HUES6 (cell line): ENCODE measurements at regions not wholly inside any gene's neighbourhood (a gene's known extent, or its start where the extent isn't known, plus 50 kb on each side); places are given as distances from the start of the nearest gene placed in this dataset.

ENCODE experiments used
- H3K27ac ChIP-seq: 2 replicates; pipeline ENCODE4 v1.7.0; 2013; ENCODE audit warnings: low read depth, mild to moderate bottlenecking, low read length, inconsistent platforms
- H3K27me3 ChIP-seq: 2 replicates; pipeline ENCODE4 v1.6.1; 2013; ENCODE audit warnings: low read length; ENCODE audit not compliant: control insufficient read depth, insufficient read depth
- H3K36me3 ChIP-seq: 2 replicates; pipeline ENCODE4 v1.6.1; 2013; ENCODE audit warnings: low read length; ENCODE audit not compliant: control insufficient read depth, insufficient read depth
- H3K4me1 ChIP-seq: 2 replicates; pipeline ENCODE4 v1.6.1; 2013; ENCODE audit warnings: low read length; ENCODE audit not compliant: control insufficient read depth, insufficient read depth
- H3K4me3 ChIP-seq: 2 replicates; pipeline ENCODE4 v1.5.1; 2013; ENCODE audit warnings: low read depth, low read length
- H3K9ac ChIP-seq: one replicate; pipeline ENCODE4 v1.6.1; 2013; ENCODE audit warnings: mild to moderate bottlenecking, low read length
- H3K9me3 ChIP-seq: 2 replicates; pipeline ENCODE4 v1.6.1; 2013; ENCODE audit warnings: low read depth, low read length; ENCODE audit not compliant: control insufficient read depth, insufficient read depth

DNA sequence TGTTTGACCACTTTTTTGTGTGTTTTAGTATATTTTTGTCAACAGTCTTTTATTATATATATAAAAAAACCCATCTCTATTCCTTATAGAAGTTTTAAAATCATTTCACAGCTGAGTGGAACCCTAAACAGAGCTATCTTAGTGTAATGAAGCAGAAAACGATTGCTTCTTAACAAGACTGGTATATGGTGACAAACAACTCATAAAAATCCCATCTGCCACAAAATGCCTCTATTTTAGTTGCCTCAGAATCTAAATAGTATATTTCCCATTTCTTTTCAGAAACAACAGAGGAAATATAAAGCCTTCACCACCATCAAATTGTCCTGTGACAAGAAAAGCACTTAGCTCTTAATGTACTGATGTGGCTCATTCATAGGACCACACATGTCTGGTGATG lies 322.4 kb downstream of the ATP23 start:
- H3K27me3 ChIP-seq, result no peaks in the 10 kb centered on the region
- no peak overlapping the region for H3K4me3 ChIP-seq
- H3K9ac ChIP-seq, result no peak overlapping the region
- H3K9me3 ChIP-seq, result 0 out of 2 replicates have a peak, but pooled peaks cover 2% of the 10 kb centered on the region
- no peaks in the 10 kb centered on the region for H3K36me3 ChIP-seq
- 0 out of 2 replicates have a peak, but pooled peaks cover 3% of the 10 kb centered on the region for H3K4me1 ChIP-seq
- no peak overlapping the region for H3K27ac ChIP-seq

DNA sequence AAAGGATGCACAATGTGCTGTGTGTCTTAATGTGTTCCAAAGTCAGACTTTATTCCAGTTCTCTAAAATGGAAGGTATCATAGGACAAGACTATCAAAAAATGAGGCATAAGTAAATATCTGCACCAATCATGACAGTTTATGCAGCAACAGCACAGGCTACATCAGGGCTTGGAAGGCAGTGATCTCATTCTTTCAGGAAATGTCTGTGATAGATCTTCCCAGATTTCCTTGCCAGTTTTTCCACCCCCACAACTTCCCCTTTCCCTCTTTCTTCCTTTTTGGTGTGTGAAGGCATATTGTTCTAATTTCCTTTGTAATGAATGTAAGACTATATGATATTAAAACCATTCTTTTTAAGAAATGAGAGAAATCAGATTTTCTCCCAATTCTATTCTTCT lies 326.7 kb downstream of the ATP23 start:
- Histone ChIP-seq H3K27ac (no peak overlapping the region), H3K4me3 (no peak overlapping the region), H3K9ac (no peak overlapping the region), H3K27me3 (no peaks in the 10 kb centered on the region), H3K9me3 (0 out of 2 replicates have a peak, but pooled peaks cover 2% of the 10 kb centered on the region), H3K4me1 (no peaks in the 10 kb centered on the region), H3K36me3 (no peaks in the 10 kb centered on the region)

DNA sequence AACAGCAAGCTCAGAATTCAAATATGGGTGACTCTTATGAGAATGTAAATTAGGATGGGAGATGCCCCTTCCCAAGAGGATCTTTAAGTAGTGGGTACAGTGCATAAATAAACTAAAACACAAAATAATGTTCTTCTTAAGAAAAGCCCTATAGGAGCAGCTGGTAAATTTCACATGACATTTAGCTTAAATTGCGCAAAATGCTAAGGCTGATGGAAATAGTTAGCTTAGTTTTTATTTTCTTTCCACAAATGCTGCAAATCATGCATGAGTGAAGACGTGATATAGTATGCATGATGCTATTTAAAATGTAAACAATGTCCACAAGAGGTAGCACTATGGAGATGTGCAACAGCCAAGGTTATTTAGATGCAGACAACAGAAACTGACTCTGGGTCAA lies 328.1 kb downstream of the ATP23 start:
- H3K9ac ChIP-seq, result no peak overlapping the region
- H3K27ac ChIP-seq, result no peak overlapping the region
- H3K27me3 ChIP-seq, result no peaks in the 10 kb centered on the region
- H3K36me3 ChIP-seq, result no peaks in the 10 kb centered on the region
- H3K4me3 ChIP-seq, result no peak overlapping the region
- 0 out of 2 replicates have a peak, but pooled peaks cover 2% of the 10 kb centered on the region for H3K9me3 ChIP-seq
- H3K4me1 ChIP-seq, result no peaks in the 10 kb centered on the region

DNA sequence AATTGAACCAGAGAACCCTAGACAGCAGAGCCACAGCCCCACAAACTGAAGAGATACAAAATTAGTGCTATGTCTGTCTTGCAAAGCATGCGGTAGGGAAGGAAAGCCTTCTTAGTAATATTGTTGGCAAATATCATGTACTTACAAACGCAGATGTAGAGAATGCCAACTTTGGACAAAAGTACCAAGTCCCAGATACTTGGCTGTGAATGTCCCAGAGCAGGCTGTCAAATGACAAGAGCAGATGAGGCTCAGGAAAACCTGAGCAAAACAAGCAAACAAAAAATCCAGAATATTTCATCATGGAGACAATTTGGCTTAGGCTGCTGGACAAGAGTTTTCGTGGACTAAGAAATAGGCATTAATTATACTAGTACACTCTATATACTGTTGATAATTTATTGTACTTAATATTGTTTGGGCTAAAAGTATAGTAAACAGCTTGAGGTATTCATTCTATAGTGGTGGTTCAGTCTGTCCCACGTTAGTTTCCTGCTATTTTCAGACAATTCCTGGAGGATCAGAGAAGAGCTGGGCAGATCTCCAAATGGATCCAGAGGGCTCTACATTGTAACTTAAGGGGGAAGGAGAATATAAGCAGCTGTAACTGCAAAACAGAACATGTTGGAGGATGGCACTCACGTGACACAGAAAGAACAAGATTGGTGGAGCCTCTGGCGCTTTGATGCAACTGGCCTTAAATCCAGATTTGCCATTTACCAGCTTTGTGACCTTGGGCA lies 329.8 kb downstream of the ATP23 start:
- H3K27me3 ChIP-seq, result no peaks in the 10 kb centered on the region
- H3K36me3 ChIP-seq, result no peaks in the 10 kb centered on the region
- no peak overlapping the region for H3K9ac ChIP-seq
- peaks cover 15% of the 10 kb centered on the region for H3K9me3 ChIP-seq
- H3K4me3 ChIP-seq, result no peak overlapping the region
- no peaks in the 10 kb centered on the region for H3K4me1 ChIP-seq
- H3K27ac ChIP-seq, result no peak overlapping the region

DNA sequence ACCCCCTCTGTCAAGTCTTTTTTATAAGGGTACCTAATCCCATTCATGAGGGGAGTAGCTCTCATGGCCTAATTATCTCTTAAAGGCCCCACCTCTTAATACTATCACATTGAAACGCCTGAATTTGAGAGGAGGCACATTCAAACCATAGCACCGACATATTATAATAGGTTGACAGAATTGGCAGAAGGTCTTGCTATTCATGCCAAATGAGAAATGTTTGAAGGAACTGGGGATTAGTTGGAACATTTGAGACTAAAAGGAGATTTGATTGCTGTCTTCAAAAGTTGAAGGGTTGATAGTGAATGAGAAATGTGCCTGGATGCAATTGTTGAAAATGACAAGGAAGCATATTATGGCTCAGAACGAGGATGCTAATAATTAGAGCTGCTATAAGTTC lies 331.1 kb downstream of the ATP23 start:
- no peaks in the 10 kb centered on the region for H3K27me3 ChIP-seq
- H3K9me3 ChIP-seq, result peaks cover 25% of the 10 kb centered on the region
- H3K36me3 ChIP-seq, result no peaks in the 10 kb centered on the region
- H3K9ac ChIP-seq, result no peak overlapping the region
- no peak overlapping the region for H3K4me3 ChIP-seq
- H3K27ac ChIP-seq, result no peak overlapping the region
- no peaks in the 10 kb centered on the region for H3K4me1 ChIP-seq

DNA sequence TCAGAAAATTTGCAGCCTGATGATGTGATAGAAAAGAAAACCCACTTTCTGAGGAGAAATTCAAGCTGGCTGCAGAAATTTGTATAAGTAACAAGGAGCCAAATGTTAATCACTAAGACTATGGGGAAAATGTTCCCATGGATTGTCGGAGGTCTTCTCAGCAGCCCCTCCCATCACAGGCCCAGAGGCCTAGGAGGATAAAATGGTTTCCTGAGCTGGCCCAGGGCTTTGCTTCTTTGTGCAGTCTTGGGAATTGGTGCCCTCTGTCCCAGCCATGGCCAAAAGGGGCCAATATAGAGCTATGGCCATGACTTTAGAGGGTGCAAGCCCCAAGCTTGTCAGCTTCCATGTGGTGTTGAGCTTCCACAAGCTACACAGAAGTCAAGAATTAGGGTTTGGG lies 335.9 kb downstream of the ATP23 start:
- Histone ChIP-seq H3K9ac (no peak overlapping the region), H3K27me3 (no peaks in the 10 kb centered on the region), H3K36me3 (no peaks in the 10 kb centered on the region), H3K4me1 (no peaks in the 10 kb centered on the region), H3K9me3 (peaks cover 50% of the 10 kb centered on the region), H3K27ac (no peak overlapping the region), H3K4me3 (no peak overlapping the region)

DNA sequence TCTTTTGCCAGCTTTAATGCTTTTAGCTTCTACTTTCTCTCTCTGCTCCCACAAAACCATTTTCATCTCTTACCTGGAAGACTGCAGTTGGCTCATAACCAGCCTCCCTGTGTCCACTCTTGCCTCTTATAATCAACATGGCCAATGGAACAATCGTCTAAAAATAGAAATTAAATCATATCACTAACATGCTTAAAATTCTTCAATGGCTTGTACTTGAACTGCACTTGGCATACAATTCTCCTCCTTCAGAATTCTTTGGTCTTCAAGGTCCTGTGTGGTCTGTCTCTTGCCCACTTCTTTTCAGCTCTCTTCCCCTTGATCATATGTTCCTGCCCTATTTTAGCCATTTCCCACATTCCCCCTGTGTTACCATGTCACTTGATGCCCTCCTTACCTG lies 342.2 kb downstream of the ATP23 start:
- Histone ChIP-seq H3K4me3 (no peak overlapping the region), H3K27ac (no peak overlapping the region), H3K36me3 (no peaks in the 10 kb centered on the region), H3K9me3 (peaks cover 15% of the 10 kb centered on the region), H3K27me3 (no peaks in the 10 kb centered on the region), H3K4me1 (peaks cover 3% of the 10 kb centered on the region), H3K9ac (no peak overlapping the region)

DNA sequence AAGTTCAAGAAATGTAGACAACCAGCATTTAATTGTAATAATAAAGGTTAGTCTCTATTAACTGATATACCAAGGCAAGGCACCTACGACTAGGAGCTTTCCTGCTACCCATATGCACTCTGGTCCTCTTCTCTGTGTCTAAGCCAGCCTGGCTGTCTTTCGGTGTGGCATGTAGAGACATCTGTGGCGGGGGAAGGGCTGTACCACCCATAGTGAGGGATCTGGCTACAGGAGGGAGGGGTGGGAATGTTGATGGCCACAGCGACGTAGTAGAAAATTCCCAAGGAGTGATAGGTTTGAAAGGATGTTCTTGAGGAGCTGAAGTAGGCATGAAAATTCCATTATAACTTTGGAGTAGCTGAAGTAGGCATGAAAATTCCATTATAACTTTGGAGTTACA lies 344.2 kb downstream of the ATP23 start:
- H3K27ac ChIP-seq, result no peak overlapping the region
- H3K4me3 ChIP-seq, result no peak overlapping the region
- H3K4me1 ChIP-seq, result peaks cover 3% of the 10 kb centered on the region
- H3K9me3 ChIP-seq, result peaks cover 6% of the 10 kb centered on the region
- H3K9ac ChIP-seq, result no peak overlapping the region
- no peaks in the 10 kb centered on the region for H3K36me3 ChIP-seq
- H3K27me3 ChIP-seq, result no peaks in the 10 kb centered on the region

DNA sequence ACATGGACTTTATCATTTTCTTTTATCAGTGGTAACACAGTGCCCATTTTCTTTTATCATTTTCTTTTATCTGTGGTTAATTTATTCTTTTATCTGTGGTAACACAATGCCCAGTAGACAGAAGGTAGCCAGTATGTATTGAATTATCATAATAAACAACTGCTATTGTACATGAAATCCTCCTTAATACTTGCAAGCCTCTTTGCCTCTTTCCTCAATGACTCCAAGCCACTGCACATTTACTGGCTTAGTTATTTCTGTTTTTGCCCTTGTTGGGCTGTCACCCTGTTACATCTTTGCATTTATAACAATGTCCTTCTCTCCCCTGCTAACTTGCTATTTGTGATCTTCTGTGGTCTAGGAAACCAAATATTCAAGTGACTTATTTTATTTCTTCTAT lies 345.0 kb downstream of the ATP23 start:
- no peaks in the 10 kb centered on the region; the same call in 1 of the 2 replicates for H3K9me3 ChIP-seq
- H3K27ac ChIP-seq, result no peak overlapping the region
- H3K36me3 ChIP-seq, result no peaks in the 10 kb centered on the region
- peaks cover 3% of the 10 kb centered on the region for H3K4me1 ChIP-seq
- H3K9ac ChIP-seq, result no peak overlapping the region
- no peaks in the 10 kb centered on the region for H3K27me3 ChIP-seq
- H3K4me3 ChIP-seq, result no peak overlapping the region

DNA sequence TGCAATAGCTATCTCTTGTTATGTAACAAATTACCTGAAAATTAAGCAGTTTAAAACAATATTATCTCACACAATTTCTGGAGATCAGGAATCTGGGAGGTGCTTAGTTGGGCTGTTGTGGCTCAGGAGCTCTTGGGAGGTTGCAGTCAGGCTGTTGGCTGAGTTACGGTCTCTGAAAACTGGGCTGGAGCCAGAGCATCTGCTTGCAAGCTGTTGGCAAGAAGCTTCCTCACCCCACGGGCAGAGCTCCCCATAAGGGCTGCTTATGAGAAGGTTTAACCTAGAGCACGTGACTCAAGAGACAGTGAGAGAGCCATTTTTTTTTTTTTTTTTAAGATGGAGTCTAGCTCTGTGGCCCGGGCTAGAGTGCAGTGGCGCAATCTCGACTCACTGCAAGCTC lies 346.8 kb downstream of the ATP23 start:
- Histone ChIP-seq H3K4me1 (peaks cover 3% of the 10 kb centered on the region), H3K4me3 (no peak overlapping the region), H3K9me3 (no peaks in the 10 kb centered on the region), H3K9ac (no peak overlapping the region), H3K27ac (no peak overlapping the region), H3K27me3 (no peaks in the 10 kb centered on the region), H3K36me3 (no peaks in the 10 kb centered on the region)

DNA sequence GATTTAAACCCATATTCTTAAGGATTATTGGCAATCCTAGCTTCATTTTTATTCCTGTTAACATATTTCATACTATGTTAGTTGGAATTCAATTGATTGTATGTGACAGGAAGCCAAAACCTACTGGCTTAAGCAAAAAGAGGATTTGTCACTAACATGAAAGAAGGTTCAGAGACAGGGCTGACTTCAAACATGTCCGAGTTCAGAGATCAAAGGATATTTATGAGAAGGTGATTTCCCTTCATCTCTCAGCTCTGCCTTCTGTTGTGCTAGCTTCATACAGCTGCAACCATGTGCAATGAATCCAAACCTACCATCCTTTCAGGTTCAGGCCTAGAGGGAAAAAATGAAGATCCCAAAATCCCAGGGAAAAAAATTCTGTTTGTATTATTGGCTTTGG lies 349.7 kb downstream of the ATP23 start:
- H3K36me3 ChIP-seq, result no peaks in the 10 kb centered on the region
- no peak overlapping the region for H3K27ac ChIP-seq
- H3K4me3 ChIP-seq, result no peak overlapping the region
- no peaks in the 10 kb centered on the region for H3K9me3 ChIP-seq
- no peak overlapping the region for H3K9ac ChIP-seq
- no peaks in the 10 kb centered on the region; the same call in 1 of the 2 replicates for H3K4me1 ChIP-seq
- no peaks in the 10 kb centered on the region for H3K27me3 ChIP-seq
